Osteoblast (primary cell): ENCODE measurements at regions not wholly inside any gene's neighbourhood (a gene's known extent, or its start where the extent isn't known, plus 50 kb on each side); places are given as distances from the start of the nearest gene placed in this dataset.

Experiments used
- DNase-seq: peaks from one replicate; pipeline ENCODE4 v3.0.0; 2011; ENCODE audit warnings: low spot score, mixed read lengths; ENCODE audit not compliant: insufficient read length; ENCODE audit errors: missing footprints
- H2AFZ ChIP-seq: 2 replicates; pipeline ENCODE4 v1.6.0; 2011; ENCODE audit warnings: mild to moderate bottlenecking, low read length
- H3K27ac ChIP-seq: 2 replicates; pipeline ENCODE4 v1.5.1; 2011; ENCODE audit warnings: mild to moderate bottlenecking, low read depth, low read length, moderate library complexity
- H3K27me3 ChIP-seq: 2 replicates; pipeline ENCODE4 v1.6.0; 2012; ENCODE audit warnings: mild to moderate bottlenecking, control low read depth, inconsistent platforms, low read length, moderate library complexity; ENCODE audit not compliant: insufficient read depth
- H3K36me3 ChIP-seq: 2 replicates; pipeline ENCODE4 v1.5.1; 2011; ENCODE audit warnings: mild to moderate bottlenecking, low read length, control low read depth, moderate library complexity; ENCODE audit not compliant: insufficient read depth
- H3K4me1 ChIP-seq: 2 replicates; pipeline ENCODE4 v1.5.1; 2011; ENCODE audit warnings: mild to moderate bottlenecking, low read length, control low read depth, moderate library complexity; ENCODE audit not compliant: insufficient read depth
- H3K4me2 ChIP-seq: 2 replicates; pipeline ENCODE4 v1.6.0; 2011; ENCODE audit warnings: mild to moderate bottlenecking, low read length; ENCODE audit not compliant: insufficient read depth
- H3K4me3 ChIP-seq: fragments of 200-600 bp; sonication (generic); 3 replicates; pipeline ENCODE4 v1.5.1; 2012; ENCODE audit warnings: mild to moderate bottlenecking, low read length, inconsistent platforms; ENCODE audit not compliant: insufficient read depth
- H3K79me2 ChIP-seq: 2 replicates; pipeline ENCODE4 v1.6.0; 2012; ENCODE audit warnings: mild to moderate bottlenecking, low read length, control low read depth, inconsistent platforms; ENCODE audit not compliant: insufficient read depth
- H3K9me3 ChIP-seq: 2 replicates; pipeline ENCODE4 v1.5.1; 2011; ENCODE audit warnings: low read depth, low read length, control low read depth
- H4K20me1 ChIP-seq: 2 replicates; pipeline ENCODE4 v1.6.0; 2012; ENCODE audit warnings: mild to moderate bottlenecking, low read length, control low read depth; ENCODE audit not compliant: insufficient read depth
- TF ChIP-seq, protein P1 (sequence below): IDR thresholded peaks from 2 replicates; pipeline ENCODE4 v1.5.1; 2011; ENCODE audit warnings: mild to moderate bottlenecking, low read depth, low read length, moderate library complexity; ENCODE audit errors: extremely low read depth

DNA sequence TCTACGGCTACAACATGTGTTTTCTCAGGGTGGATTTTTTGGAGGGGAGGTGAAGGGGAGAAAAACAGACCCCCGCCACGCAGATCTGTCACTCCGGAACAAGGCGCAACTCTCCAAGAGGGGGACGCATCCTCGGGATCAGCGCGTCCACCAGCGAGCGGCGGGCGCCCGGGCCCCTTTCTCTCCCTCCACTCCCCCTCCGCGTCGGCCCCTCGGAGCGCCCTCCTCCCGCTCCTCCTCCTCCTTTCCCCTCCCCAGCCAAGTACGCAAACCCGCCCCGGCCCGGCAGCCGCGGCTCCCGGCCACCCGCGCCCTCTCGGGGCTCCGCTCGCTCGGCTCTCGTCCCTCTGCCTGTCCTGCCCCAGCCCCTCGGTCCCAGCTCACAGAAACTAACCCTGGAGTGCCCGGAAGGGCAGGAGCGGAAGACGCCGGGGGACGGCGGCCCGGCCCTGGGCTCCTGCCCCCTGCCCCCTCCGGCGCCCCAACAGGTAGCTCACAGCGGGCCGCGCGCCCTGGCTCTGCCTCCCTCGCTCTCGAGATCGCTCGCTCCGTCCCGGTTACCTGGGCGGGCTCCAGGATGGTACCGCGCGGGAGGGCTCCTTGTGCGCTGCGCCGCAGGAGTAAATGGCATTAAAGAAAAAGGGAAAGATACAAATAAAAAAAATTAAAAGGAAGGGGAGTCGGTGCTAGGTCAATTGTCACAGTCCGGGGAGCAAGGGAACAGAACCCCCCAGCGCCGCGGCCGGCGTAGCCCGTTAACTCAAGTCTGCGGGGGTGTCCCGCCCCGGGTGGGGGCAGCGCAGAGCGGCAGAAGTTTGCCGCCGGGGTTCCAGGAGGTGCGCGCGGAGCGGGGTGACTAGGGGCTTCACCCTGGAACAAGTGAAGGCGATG, 131.4 kb upstream of the C11orf58 start:
- Histone ChIP-seq H3K4me2 (peak overlapping the region; percentile 95), H3K4me1 (peaks cover 10% of the 10 kb centered on the region), H3K9me3 (no peaks in the 10 kb centered on the region), H3K27ac (peak overlapping the region; percentile 56), H2AFZ (peak overlapping the region; percentile 89), H3K27me3 (peaks cover 65% of the 10 kb centered on the region), H4K20me1 (peaks cover 2% of the 10 kb centered on the region), H3K79me2 (no peaks in the 10 kb centered on the region), H3K36me3 (no peaks in the 10 kb centered on the region), H3K4me3 (peak overlapping the region; percentile 79)
- TF ChIP-seq, protein P1, sequence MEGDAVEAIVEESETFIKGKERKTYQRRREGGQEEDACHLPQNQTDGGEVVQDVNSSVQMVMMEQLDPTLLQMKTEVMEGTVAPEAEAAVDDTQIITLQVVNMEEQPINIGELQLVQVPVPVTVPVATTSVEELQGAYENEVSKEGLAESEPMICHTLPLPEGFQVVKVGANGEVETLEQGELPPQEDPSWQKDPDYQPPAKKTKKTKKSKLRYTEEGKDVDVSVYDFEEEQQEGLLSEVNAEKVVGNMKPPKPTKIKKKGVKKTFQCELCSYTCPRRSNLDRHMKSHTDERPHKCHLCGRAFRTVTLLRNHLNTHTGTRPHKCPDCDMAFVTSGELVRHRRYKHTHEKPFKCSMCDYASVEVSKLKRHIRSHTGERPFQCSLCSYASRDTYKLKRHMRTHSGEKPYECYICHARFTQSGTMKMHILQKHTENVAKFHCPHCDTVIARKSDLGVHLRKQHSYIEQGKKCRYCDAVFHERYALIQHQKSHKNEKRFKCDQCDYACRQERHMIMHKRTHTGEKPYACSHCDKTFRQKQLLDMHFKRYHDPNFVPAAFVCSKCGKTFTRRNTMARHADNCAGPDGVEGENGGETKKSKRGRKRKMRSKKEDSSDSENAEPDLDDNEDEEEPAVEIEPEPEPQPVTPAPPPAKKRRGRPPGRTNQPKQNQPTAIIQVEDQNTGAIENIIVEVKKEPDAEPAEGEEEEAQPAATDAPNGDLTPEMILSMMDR, result no peak
- DNase-seq, result peak; percentile 78

DNA sequence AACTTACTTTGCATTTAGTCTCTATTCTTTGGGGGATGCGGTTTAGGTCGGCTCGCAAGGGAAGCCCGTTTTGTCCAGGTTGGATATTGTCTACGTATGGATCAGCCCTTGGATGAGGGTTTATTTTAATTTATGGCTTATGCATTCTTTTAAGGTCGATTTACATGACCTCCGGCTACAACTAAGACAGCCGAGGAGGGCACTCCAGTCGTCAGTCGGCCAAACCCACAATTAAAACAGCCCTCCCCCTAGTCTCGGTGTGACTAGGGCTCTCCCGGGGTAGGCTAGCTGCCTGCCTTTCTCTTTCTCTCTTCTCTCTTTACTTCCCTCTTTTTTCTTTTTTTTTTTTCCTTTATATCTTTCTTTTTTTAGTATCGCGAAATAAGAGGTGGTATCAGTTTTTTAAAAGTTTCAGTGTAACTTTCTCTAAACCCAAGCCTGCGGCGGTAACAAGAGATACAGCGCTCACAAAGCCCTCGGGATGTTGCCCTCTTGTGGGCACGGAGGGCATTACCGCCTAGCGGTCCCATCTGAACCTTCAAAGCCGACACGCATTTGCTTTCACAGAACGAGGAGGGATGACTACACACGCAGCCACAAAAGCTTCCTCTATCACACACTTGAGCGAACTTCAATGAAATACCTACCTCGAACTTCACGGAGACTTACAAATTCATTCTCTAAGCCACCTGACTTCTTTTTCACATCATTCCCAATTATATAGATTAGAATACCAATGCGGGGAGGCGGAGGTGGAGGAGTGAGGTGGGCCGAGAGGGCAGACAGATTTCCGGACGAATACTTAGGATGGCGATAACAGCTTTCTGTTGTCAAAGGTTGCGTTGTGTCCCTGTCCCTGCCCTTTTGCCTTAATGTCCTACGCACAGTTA, 132.3 kb upstream of the C11orf58 start:
- Histone ChIP-seq H3K4me2 (peak overlapping the region; percentile 95), H3K36me3 (no peaks in the 10 kb centered on the region), H3K4me1 (peaks cover 10% of the 10 kb centered on the region), H4K20me1 (peaks cover 2% of the 10 kb centered on the region), H3K79me2 (no peaks in the 10 kb centered on the region), H3K9me3 (no peaks in the 10 kb centered on the region), H3K27me3 (peaks cover 60% of the 10 kb centered on the region), H3K4me3 (peak overlapping the region; percentile 79), H2AFZ (peak overlapping the region; percentile 91), H3K27ac (peak overlapping the region; percentile 56)
- TF ChIP-seq, protein P1, result peak; percentile 99
- DNase-seq, result peak; percentile 95

DNA sequence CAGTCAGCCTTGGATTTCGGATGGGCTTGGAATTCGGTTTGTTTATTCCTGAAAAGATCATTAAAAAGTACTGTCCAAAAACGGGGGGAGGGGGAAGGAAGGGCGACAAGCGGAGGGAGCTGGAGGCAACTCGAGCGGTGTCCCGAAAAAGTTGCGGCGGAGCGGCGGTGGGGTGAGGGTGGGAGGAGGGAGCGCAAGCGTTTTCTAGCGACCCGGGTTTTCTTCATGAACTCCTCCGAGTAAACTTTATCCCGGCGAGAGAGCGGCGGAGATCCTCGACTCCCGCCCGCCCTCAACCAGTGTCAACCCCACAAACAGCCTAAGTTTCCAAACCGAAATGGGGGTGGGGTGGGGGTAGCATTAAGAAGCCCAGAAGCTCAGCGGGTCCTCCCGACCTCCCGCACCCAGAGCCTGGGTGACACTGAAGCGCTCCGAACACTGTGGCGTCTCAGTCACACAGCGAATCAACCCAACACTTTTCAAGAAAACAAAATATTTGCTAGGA, 133.0 kb upstream of the C11orf58 start:
- Histone ChIP-seq H3K4me1 (peaks cover 10% of the 10 kb centered on the region), H3K36me3 (no peaks in the 10 kb centered on the region), H4K20me1 (peaks cover 2% of the 10 kb centered on the region), H3K4me2 (peak overlapping the region; percentile 95), H3K27me3 (peaks cover 53% of the 10 kb centered on the region), H3K27ac (peak overlapping the region; percentile 56), H2AFZ (peak overlapping the region; percentile 91), H3K9me3 (no peaks in the 10 kb centered on the region), H3K4me3 (peak overlapping the region; percentile 79), H3K79me2 (no peaks in the 10 kb centered on the region)
- TF ChIP-seq, protein P1, result no peak
- peak; percentile 85 for DNase-seq
